GM18858 (cell line): ENCODE measurements at regions not wholly inside any gene's neighbourhood (a gene's known extent, or its start where the extent isn't known, plus 50 kb on each side); places are given as distances from the start of the nearest gene placed in this dataset.
"Not testable (repeated sequence)": the region's sequence is repeated elsewhere in the genome, so short reads cannot be mapped to it uniquely, and the experiment has no call there.

Source experiments
- ATAC-seq: cut with Tn5 transposase; IDR thresholded peaks from one replicate; pipeline ENCODE4 v1.9.1; 2021; ENCODE audit not compliant: unreplicated experiment

DNA sequence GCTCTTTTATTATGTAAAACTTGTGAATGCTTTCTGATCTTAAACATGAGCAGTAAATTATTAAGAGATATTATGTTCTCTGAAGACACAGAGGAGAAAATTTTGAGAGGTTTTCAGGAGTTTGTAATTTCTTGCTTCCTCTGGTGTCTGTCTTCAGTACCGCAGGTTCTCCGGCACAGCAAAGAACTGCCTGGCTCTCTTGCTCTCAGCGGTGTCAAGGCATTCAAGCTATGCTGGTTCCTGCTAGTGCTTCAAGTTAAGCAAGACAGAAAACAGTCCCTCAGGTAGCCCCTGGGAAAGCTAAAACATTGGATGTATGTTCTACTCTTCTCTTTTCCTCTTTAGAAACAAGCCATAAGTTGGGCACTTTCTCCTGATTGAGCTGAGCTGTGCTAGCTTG lies 120.2 kb upstream of the CENPE start:
- no peak for ATAC-seq

DNA sequence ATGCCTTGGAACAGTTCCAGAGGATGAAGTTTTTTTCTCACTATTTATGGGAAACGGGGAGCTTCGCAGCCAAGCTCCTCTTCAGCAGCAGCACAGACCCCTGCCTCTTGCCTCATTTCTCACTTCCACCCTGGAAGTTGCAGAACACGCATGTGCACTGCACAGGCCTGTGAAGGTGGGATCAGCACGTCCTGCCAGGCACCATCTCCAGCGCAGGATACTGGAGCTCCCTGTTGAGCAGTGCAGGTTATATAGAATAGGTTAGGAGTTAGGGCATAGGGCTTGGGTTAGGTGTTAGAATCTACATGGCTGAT lies 110.1 kb upstream of the CENPE start:
- no peak for ATAC-seq

DNA sequence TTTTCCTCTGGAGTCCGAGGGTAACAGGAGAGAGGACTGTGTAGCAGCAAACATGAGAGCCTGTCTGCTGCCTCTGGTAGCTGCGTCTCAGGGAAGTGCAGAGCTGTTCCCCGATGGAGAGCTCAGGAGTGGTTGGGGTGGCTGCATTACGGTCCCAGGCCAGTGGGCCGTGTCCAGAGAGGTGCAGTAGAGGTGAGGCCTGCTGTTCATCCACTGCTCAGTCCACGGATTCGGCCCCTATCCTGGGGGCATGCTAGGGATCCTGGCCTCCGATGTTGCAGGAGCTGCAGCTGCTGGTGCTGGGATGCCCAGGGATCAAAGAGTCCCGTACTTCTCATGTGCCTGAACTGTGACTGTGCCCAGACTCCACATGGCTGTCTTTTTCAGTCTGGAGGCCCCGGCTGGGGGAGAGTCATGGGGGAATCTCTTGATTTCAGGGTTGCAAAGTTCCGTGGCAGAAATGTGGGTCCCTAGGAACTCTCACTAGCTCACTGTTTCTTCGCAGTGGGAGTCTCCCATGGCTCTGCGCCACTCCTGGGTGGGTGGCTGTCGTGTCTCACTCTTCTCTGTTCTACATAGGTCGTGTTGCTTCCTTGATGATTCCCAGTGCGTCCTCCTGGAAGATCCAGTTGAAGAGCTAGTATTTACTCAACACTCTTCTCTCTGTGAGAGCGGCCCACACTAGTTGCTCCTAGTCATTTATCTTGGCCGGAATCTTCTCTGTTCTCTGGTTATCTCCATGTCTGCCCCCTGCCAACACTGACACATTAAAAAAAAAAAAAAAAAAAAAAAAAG lies 109.5 kb upstream of the CENPE start:
- no peak for ATAC-seq

DNA sequence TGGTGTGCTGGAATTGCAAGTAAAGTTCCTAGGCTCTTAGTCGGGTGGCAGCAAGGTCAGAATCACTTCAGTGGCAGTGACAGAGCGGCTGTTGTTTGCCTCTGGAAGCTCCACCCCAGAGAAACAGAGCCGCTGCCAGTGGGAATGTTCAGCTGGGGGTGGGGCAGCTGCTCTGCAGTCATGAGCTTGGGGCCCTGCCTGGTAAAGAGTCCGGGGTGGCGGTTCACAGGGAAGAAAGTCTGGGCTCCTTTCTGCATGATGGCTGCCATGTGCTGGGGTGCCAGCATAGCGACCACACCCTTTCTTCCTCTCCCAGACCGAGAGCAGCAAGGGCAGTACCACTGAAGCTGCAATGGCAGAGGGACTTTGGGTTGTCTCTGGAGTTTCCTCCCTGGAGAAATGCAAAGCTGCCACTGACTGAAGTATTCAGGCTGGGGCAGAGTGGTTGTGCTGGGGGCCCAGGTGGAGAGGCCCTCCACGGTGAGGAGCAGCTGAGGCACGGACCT lies 108.8 kb upstream of the CENPE start:
- ATAC-seq, result no peak

DNA sequence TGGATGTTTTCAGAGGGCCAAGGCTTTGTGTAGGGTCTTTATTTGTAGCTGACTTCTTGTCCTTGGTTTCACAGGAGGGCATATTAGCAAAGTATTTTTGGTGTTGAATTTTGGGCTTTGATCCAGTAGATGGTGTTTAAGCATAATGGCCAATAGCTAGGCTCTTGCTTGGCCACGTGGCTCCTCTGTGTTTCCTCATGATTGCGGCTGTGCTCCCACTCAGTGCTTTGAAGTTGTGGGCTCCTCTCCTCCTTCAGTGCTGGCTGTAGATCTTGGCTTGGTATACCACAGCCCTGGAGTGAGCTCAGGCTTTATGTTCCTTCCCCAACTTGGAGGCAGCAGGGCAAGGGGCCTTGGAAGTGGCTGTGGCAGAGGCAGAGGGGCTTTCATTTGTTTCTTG lies 107.2 kb upstream of the CENPE start:
- ATAC-seq, result no peak

DNA sequence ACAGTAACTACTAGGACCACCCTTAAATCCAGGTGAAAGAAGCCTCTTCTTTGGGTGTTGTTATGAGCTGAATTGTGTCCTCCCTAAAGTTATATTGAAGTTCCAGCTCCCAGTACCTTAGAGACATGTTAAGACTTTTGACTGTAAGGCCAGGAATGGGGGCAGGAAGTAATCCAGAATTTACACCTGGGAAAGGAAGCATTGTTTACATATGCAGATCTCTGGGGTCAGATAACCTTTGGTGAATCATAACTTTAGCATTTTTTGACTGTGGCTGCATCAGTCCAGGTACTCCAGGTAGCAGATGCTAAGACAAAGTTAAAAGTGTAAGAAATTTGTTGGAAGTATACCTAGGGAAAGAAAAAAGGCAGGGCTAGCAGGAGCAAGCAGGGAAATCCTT lies 104.9 kb upstream of the CENPE start:
- ATAC-seq, result no peak

DNA sequence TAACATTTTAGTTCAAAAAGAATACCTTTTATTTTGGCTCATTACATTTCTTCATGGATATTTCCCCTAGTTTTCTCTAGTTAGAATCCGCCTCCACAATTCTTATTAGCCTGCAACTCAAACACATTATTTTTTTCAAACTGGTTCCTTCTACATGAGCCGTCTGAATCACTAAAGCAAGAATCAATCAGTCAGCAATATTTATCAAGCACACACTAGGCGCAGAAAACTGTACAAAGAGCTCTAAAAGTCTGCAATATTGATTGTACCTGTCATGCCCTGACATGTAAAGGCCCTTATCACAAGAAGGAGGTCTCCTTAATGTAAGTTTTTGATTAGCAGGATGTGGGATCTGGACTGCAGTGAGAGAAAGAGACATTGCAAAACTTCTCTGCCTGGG lies 94.8 kb upstream of the CENPE start:
- ATAC-seq, result no peak

DNA sequence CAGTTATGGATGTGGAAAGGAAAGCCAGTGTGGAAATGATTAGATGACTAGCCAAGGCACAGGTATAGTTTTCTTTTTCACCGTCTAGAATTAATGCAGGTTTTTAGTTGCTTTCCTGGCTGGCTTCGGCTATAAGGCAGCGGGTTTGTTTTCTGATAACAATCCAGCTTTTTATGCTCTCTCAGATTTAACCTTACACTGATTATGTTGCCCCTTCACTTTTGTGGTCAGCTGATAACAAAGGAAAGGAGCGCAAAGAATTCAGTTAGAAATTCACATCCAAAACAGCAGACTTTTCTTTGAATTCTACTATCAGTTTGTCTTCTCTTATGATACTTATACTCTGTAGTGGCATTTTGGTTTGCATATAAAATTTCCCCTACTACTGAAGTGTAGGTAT lies 94.2 kb upstream of the CENPE start:
- no peak for ATAC-seq

DNA sequence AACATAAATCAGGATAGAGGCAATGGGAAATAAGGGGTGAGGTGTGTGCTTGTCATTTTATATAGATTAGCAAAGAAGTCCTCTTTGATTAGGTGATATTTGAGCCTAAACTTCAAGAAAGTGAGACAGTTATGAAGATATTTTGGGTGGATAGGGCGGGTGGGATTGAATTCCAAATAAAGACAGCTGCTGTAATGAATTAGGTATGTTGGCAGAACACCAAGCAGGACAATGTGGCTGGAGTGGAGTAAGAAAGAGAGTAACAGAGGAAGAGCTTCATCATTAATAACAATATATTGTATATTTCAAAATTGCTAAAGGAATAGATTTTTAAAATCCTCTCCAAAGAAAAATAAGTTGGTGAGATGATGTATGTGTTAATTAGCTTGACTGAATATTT lies 91.0 kb upstream of the CENPE start:
- no peak for ATAC-seq

DNA sequence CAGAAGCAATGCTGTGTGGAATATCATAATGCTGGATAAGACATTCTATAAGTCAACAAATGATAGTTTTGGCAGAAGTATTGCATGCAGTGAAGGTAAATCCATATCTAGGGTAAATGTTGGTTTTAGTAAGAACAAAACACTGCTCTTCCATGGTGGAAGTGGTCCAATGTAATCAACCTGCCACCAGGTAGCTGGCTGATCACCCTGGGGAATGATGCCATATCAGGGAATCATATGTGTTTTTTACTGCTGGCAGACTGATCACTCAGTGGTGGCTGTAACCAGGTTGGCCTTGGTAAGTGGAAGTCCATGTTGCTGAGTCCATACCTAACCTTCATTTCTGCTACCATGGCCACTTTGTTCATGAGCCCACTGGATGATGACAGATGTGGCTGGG lies 74.0 kb upstream of the CENPE start:
- no peak for ATAC-seq

DNA sequence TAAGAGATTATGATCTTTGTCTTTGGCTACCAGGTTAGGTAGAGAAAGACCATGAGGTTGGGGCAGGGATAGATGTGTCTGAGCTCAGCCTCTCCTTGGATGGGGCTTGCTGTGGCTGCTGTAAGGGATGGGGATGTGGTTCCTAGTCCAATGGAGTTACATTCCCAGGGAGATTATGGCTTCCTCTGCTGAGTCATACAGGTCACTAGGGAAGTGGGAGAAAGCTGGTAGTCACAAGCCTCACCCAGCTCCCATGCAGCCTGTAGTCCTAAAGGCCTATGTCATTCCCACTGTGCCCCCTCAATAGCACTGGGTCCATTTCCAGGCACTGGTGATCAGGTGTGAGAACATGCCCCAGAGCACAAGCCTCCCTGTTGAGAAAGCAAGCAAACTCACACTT lies 70.6 kb upstream of the CENPE start:
- ATAC-seq, result no peak

DNA sequence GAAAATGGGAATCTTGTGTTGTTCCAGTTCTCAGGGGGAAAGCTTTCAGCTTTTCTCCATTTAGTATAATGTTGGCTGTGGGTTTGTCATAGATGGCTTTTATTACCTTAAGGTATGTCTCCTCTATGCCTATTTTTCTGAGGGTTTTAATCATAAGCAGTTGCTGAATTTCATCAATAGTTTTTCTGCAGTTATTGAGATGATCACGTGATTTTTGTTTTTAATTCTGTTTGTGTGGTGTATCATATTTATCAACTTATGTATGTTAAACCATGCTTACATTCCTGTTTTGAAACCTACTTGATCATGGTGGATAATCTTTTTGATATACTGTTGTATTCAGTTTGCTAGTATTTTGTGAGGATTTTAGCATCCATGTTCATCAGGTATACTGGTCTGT lies 66.8 kb upstream of the CENPE start:
- no peak for ATAC-seq

DNA sequence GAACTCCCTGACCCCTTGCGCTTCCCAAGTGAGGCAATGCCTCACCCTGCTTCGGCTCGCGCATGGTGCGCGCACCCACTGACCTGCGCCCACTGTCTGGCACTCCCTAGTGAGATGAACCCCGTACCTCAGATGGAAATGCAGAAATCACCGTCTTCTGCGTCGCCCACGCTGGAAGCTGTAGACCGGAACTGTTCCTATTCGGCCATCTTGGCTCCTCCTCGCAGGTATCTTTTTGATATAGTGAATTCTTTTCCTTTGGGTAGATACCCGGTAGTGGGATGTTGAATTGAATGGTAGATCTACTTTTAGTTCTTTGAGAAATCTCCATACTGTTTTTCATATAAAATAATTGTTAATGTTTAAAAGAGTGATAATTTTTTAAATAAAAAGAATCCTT lies 57.9 kb upstream of the CENPE start:
- ATAC-seq, result not testable (repeated sequence)
